CD14-positive monocyte (primary cell): ENCODE measurements at regions not wholly inside any gene's neighbourhood (a gene's known extent, or its start where the extent isn't known, plus 50 kb on each side); places are given as distances from the start of the nearest gene placed in this dataset.

Experiments
- DNase-seq, 3 donors: peaks; one replicate each; pipeline ENCODE4 v3.0.0-alpha.2; 2011 to 2022
- H2AFZ ChIP-seq: 2 replicates; pipeline ENCODE4 v1.6.0; 2012; ENCODE audit warnings: mild to moderate bottlenecking, low read depth, low read length, inconsistent platforms; ENCODE audit not compliant: insufficient read depth, poor library complexity, severe bottlenecking
- H3K27ac ChIP-seq, 2 donors: 1 replicate in 1 of 2; 2 replicates in 1 of 2; pipeline ENCODE4 v1.5.1; 2012 to 2013; ENCODE audit warnings: low read length in 2 of 2, control low read depth in 1 of 2, inconsistent platforms in 1 of 2, low read depth in 1 of 2, mild to moderate bottlenecking in 1 of 2
- H3K27me3 ChIP-seq, 2 donors: one replicate each; pipeline versions ENCODE4 v1.6.0 to v1.6.1; 2011 to 2013; ENCODE audit warnings: low read length in 2 of 2; ENCODE audit not compliant: control insufficient read depth in 2 of 2, insufficient read depth in 2 of 2
- H3K36me3 ChIP-seq, 2 donors: replicated peaks in 1 of 2; 1 replicate in 1 of 2; 2 replicates in 1 of 2; pipeline versions ENCODE4 v1.5.1 to v1.6.1; 2012 to 2013; ENCODE audit warnings: low read length in 2 of 2, control low read depth in 1 of 2, inconsistent platforms in 1 of 2, mild to moderate bottlenecking in 1 of 2; ENCODE audit not compliant: insufficient read depth in 2 of 2, control insufficient read depth in 1 of 2
- H3K4me1 ChIP-seq, 2 donors: 1 replicate in 1 of 2; 2 replicates in 1 of 2; pipeline versions ENCODE4 v1.5.1 to v1.6.1; 2012 to 2013; ENCODE audit warnings: low read length in 2 of 2, control low read depth in 1 of 2, inconsistent platforms in 1 of 2, mild to moderate bottlenecking in 1 of 2, moderate library complexity in 1 of 2; ENCODE audit not compliant: insufficient read depth in 2 of 2, control insufficient read depth in 1 of 2
- H3K4me2 ChIP-seq: replicated peaks from 2 replicates; pipeline ENCODE3; 2012; ENCODE audit warnings: low read length, moderate library complexity, mild to moderate bottlenecking; ENCODE audit not compliant: poor library complexity, severe bottlenecking; ENCODE audit errors: extremely low read depth
- H3K4me3 ChIP-seq, 3 experiments: fragments of 200-600 bp in 1 of 3; sonication (generic) in 1 of 3; replicated peaks in 1 of 3; 1 replicate in 2 of 3; 2 replicates in 1 of 3; pipeline ENCODE4 v1.5.1; 2011 to 2013; ENCODE audit warnings: low read length in 3 of 3, mild to moderate bottlenecking in 3 of 3, control low read depth in 2 of 3, low read depth in 2 of 3, inconsistent platforms in 1 of 3, moderate library complexity in 1 of 3
- H3K79me2 ChIP-seq: 2 replicates; pipeline ENCODE4 v1.6.0; 2012; ENCODE audit warnings: mild to moderate bottlenecking, control low read depth, inconsistent platforms, low read length, moderate library complexity; ENCODE audit not compliant: insufficient read depth
- H3K9ac ChIP-seq: 2 replicates; pipeline ENCODE4 v1.6.0; 2017; ENCODE audit warnings: low read length, mild to moderate bottlenecking; ENCODE audit not compliant: insufficient read depth, poor library complexity, severe bottlenecking
- H3K9me3 ChIP-seq, 2 donors: replicated peaks in 1 of 2; 1 replicate in 1 of 2; 2 replicates in 1 of 2; pipeline versions ENCODE4 v1.5.1 to v1.6.1; 2012 to 2013; ENCODE audit warnings: low read length in 2 of 2, control low read depth in 1 of 2; ENCODE audit not compliant: control insufficient read depth in 1 of 2, insufficient read depth in 1 of 2
- H4K20me1 ChIP-seq: 2 replicates; pipeline ENCODE4 v1.6.0; 2012; ENCODE audit warnings: mild to moderate bottlenecking, low read length, control low read depth, moderate library complexity; ENCODE audit not compliant: insufficient read depth
- H3K27ac Mint-ChIP-seq, 7 donors: one replicate each; pipeline ENCODE4 v1.8.0; 2020; ENCODE audit warnings: mild to moderate bottlenecking in 7 of 7, mixed read lengths in 7 of 7, moderate library complexity in 6 of 7, inconsistent platforms in 2 of 7
- H3K27me3 Mint-ChIP-seq, 3 donors: one replicate each; pipeline ENCODE4 v1.8.0; 2021 to 2022; ENCODE audit warnings: low read depth in 3 of 3, mild to moderate bottlenecking in 3 of 3, mixed read lengths in 3 of 3, moderate library complexity in 3 of 3, inconsistent platforms in 1 of 3
- H3K36me3 Mint-ChIP-seq, 2 donors: one replicate each; pipeline ENCODE4 v1.8.0; 2020; ENCODE audit warnings: mixed read lengths in 2 of 2, inconsistent platforms in 1 of 2, mild to moderate bottlenecking in 1 of 2
- H3K4me1 Mint-ChIP-seq: one replicate; pipeline ENCODE4 v1.8.0; 2020; ENCODE audit warnings: mild to moderate bottlenecking, mixed read lengths
- H3K4me3 Mint-ChIP-seq, 2 donors: one replicate each; pipeline ENCODE4 v1.8.0; 2020; ENCODE audit warnings: mild to moderate bottlenecking in 2 of 2, mixed read lengths in 2 of 2, moderate library complexity in 1 of 2
- H3K9me3 Mint-ChIP-seq, 7 donors: one replicate each; pipeline ENCODE4 v1.8.0; 2020 to 2022; ENCODE audit warnings: mixed read lengths in 7 of 7, mild to moderate bottlenecking in 6 of 7, moderate library complexity in 6 of 7, inconsistent platforms in 2 of 7
- CTCF ChIP-seq: fragments of 200-600 bp; IDR thresholded peaks from one replicate; pipeline ENCODE4 v1.8.0; 2022; ENCODE audit warnings: antibody characterized with exemption, mild to moderate bottlenecking
- WGBS: methylation state at CpG from one replicate; pipeline ENCODE4 v1.1.5; 2013; ENCODE audit warnings: missing lambda C conversion rate; ENCODE audit not compliant: insufficient coverage; 5-methylcytosine and 5-hydroxymethylcytosine counted together
- intact Hi-C, 2 donors: fragments of 100-400 bp; cut with micrococcal nuclease; formaldehyde crosslinking; loops; one replicate each; pipeline versions ENCODE4 v1.15.0 to v1.15.1; 2023

- Mint-ChIP-seq H3K9me3 (peaks cover 0 to 17% (median 7%) of the 10 kb centered on the region in 7 donors), H3K36me3 (no peaks in the 10 kb centered on the region), H3K4me1 (no peaks in the 10 kb centered on the region), H3K4me3 (no peak overlapping the region), H3K27me3 (peaks cover 0 to 1% (median 0%) of the 10 kb centered on the region in 3 donors), H3K27ac (no peak overlapping the region)
- Histone ChIP-seq H3K27ac (no peak overlapping the region), H4K20me1 (no peaks in the 10 kb centered on the region), H3K9me3 (peaks cover 0 to 4% of the 10 kb centered on the region in 2 donors), H3K36me3 (no peaks in the 10 kb centered on the region), H2AFZ (no peak overlapping the region), H3K27me3 (no peaks in the 10 kb centered on the region), H3K4me2 (no peak overlapping the region), H3K4me1 (no peaks in the 10 kb centered on the region), H3K79me2 (no peaks in the 10 kb centered on the region), H3K9ac (no peak overlapping the region), H3K4me3 (no peak overlapping the region)
- DNase-seq: no peak
- no CpG with 5 or more reads among the region's 4 CpGs for WGBS
- intact Hi-C loops: no loop called here
- TF ChIP-seq CTCF: no peak
Measured at GRCh38 chr10:90327611-90328010, 530.2 kb downstream of the HTR7 start.

GRCh38 chr10:90328459-90328858 is 529.4 kb downstream of the HTR7 start:
- Histone ChIP-seq H3K4me2 (no peak overlapping the region), H3K79me2 (no peaks in the 10 kb centered on the region), H3K9ac (no peak overlapping the region), H3K9me3 (peaks cover 0 to 4% of the 10 kb centered on the region in 2 donors), H2AFZ (no peak overlapping the region), H4K20me1 (no peaks in the 10 kb centered on the region), H3K27ac (no peak overlapping the region), H3K36me3 (no peaks in the 10 kb centered on the region), H3K27me3 (no peaks in the 10 kb centered on the region), H3K4me3 (no peak overlapping the region), H3K4me1 (no peaks in the 10 kb centered on the region)
- intact Hi-C loops: no loop called here
- H3K4me3 Mint-ChIP-seq: no peak overlapping the region
- no peak overlapping the region for H3K27ac Mint-ChIP-seq
- WGBS: no CpG with 5 or more reads among the region's 1 CpG
- H3K4me1 Mint-ChIP-seq: no peaks in the 10 kb centered on the region
- no peaks in the 10 kb centered on the region for H3K36me3 Mint-ChIP-seq
- H3K27me3 Mint-ChIP-seq: peaks cover 0 to 3% (median 0%) of the 10 kb centered on the region in 3 donors
- peaks cover 0 to 20% (median 7%) of the 10 kb centered on the region in 7 donors for H3K9me3 Mint-ChIP-seq
- TF ChIP-seq CTCF: no peak
- no peak for DNase-seq
